LNCaP clone FGC (cell line): ENCODE measurements at regions not wholly inside any gene's neighbourhood (a gene's known extent, or its start where the extent isn't known, plus 50 kb on each side); places are given as distances from the start of the nearest gene placed in this dataset.

ENCODE experiments used
- DNase-seq: peaks from one replicate; pipeline ENCODE4 v3.0.0-alpha.2; 2011; ENCODE audit warnings: low read depth
- H3K4me3 ChIP-seq: 2 replicates; pipeline ENCODE4 v1.5.1; 2011; ENCODE audit warnings: mild to moderate bottlenecking, low read depth, low read length, control low read depth
- TF ChIP-seq, protein P1 (sequence below): IDR thresholded peaks from 2 replicates; pipeline ENCODE4 v1.5.1; 2012; ENCODE audit warnings: mild to moderate bottlenecking; ENCODE audit not compliant: control insufficient read depth, insufficient read depth; ENCODE audit errors: extremely low read depth

DNA sequence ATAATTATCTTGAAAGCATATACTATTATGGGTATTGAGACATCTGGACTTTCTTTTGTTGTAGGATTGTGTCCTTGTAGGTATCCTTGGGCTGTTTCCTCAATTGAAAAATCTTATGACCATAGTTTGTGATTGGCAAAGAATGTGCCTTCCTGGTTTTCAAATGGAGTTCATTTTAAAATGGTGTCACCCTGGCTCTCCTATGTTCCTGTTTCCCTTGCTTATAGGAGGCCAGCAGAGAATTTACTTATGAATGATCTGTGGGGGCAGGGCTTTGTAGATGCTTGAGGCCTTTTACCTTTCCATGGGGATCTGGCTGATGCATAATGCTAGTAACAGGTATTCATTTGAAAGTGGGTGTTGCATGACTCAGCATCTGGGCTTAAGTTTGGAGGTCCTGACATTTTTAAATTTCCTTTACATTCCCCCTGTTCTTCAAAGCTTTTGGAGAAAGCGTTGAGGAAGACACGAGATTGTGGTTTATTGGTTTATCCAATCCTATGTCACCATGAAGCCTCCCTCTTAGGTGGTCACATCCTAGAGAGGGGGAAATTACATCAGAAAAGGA, 135.0 kb upstream of the PROKR2 start:
- TF ChIP-seq, protein P1, sequence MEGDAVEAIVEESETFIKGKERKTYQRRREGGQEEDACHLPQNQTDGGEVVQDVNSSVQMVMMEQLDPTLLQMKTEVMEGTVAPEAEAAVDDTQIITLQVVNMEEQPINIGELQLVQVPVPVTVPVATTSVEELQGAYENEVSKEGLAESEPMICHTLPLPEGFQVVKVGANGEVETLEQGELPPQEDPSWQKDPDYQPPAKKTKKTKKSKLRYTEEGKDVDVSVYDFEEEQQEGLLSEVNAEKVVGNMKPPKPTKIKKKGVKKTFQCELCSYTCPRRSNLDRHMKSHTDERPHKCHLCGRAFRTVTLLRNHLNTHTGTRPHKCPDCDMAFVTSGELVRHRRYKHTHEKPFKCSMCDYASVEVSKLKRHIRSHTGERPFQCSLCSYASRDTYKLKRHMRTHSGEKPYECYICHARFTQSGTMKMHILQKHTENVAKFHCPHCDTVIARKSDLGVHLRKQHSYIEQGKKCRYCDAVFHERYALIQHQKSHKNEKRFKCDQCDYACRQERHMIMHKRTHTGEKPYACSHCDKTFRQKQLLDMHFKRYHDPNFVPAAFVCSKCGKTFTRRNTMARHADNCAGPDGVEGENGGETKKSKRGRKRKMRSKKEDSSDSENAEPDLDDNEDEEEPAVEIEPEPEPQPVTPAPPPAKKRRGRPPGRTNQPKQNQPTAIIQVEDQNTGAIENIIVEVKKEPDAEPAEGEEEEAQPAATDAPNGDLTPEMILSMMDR: no peak
- DNase-seq: no peak
- H3K4me3 ChIP-seq: no peak overlapping the region

DNA sequence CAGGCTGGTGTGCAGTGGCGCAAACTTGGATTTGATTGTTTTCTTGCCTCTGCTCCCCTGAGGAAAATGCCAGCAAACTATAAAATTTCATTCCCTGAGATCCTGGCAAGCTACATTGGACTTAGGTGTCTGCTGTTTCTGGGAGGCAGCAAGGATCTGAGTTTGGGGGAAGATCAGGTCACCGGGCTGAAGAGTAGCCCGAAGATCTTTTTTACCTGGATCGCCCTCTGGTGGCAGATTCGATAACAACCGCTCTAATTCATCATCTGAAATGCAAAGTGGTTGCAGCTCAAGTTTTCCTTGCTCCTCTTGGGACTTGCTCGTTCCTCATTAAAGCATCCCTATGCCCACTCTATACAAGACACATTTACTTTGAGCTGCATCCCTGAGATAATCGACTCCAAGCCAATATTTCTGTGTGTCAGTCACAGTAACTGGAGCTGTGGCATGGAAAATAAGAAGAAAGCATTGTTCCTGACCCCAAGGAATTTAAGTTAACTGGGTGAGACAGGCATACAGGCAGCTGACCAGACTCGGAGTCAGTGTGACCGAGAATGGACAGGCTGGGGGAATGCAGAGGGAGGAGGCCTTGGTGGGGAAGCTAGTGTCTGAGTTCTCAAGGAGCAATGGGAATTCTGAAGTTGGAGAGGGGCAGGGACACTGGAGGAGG, 131.8 kb upstream of the PROKR2 start:
- TF ChIP-seq, protein P1: peak; percentile 82
- H3K4me3 ChIP-seq: no peak overlapping the region
- no peak for DNase-seq

DNA sequence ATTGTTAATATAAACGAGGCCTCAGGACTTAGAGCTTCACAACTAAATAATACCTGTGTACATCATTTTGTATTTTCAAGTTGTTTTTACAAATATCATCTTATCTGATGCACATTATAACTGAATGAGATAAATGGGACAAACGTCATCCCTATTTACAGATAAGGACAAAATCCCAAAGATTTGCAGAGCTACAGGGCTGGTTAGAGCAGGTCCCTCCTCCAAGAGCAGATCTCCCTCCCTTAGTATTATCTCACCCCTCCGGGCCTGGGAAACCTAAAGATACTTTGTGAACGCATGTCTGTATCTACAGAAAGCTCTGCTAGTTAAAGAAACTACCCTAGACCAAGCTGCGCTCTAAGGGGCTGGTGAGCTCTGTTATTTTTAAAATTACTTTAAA, 130.4 kb upstream of the PROKR2 start:
- H3K4me3 ChIP-seq: no peak overlapping the region
- TF ChIP-seq, protein P1: no peak
- DNase-seq: no peak

DNA sequence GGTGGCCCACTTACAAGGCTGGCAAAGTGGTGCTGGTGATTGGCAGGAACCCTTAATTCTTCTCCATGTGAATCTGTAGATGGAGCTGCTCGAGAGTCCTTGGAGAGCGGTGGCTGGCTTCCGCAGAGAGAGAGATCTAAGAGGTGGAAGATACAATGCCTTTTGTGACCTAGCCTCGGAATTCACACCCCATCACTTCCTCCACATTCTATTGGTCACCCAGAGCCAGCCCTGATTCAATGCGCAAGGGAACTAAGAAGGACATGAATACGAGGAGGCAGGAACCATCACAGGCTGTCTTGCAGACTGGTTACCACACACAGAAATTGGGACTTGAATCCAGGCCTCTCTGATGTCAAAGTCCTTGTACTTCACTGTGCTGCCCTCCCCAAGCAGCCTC, 128.9 kb upstream of the PROKR2 start:
- TF ChIP-seq, protein P1: no peak
- DNase-seq: no peak
- no peak overlapping the region for H3K4me3 ChIP-seq

DNA sequence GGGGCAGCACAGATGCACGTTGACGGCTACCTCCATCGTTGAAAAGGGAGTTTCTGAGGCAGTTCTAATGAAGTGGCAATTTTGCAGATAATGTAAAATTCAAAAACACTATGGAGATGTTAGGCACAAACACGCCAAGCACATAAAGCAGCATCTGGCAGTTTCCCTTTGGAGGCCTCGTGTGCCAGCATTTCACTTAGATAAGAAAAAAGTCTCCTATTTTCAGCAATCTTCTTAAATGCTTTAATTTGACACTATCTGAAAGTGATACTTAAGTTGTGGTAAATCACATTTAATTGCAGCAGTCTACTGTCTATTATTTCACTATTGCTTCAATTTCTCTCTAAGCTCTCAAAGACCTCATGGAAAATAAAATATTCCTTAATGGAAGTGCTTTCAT, 125.3 kb upstream of the PROKR2 start:
- no peak overlapping the region for H3K4me3 ChIP-seq
- DNase-seq: no peak
- TF ChIP-seq, protein P1: no peak

DNA sequence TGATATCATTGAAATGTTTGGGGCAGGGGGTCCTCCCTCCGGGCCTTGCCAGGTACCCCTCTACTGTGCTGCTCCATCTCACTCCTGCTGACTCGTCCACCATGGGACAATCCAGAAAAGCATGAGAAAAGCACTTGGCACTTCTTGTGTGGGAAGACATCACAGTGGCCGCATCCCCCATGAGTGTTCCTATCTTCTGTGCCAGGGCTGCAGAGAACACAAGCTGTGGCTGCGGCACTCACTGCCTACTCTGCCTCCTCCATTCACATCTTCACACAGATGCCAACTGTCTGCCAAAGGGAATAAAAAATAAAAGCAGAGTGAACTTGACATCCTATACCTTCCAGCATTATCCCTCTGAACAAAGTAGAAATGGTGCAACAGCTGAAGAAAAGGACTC, 117.4 kb upstream of the PROKR2 start:
- no peak for DNase-seq
- H3K4me3 ChIP-seq: no peak overlapping the region
- TF ChIP-seq, protein P1: no peak

DNA sequence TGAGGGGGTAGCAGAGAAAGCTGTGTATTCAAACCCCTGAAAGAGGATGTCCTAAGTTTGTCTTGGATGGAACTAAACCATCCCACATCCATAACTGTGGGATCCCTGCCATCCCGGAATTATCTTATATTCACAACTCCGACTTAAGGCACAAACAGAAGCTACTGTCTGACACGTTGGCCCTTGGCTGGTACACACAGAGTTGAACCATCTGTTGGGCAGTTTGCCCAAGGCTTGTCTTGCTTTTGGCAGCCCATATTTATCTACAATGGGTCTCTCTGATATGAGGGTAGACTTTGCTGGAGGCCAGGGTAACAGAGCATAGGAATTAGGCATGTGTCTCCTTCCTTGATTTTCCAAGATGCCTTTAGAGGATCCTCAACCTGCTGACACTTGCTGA, 116.6 kb upstream of the PROKR2 start:
- TF ChIP-seq, protein P1: no peak
- no peak for DNase-seq
- H3K4me3 ChIP-seq: no peak overlapping the region
